Activated CD4-positive, alpha-beta T cell treated with anti-CD3 and anti-CD28 coated beads, Interleukin-2, amount 50 U/mL, for 4 hours (primary cell): ENCODE measurements at regions not wholly inside any gene's neighbourhood (a gene's known extent, or its start where the extent isn't known, plus 50 kb on each side); places are given as distances from the start of the nearest gene placed in this dataset.

Experiments
- DNase-seq, 2 experiments: peaks; one replicate each; pipeline ENCODE4 v3.0.0-alpha.2; 2020

DNA sequence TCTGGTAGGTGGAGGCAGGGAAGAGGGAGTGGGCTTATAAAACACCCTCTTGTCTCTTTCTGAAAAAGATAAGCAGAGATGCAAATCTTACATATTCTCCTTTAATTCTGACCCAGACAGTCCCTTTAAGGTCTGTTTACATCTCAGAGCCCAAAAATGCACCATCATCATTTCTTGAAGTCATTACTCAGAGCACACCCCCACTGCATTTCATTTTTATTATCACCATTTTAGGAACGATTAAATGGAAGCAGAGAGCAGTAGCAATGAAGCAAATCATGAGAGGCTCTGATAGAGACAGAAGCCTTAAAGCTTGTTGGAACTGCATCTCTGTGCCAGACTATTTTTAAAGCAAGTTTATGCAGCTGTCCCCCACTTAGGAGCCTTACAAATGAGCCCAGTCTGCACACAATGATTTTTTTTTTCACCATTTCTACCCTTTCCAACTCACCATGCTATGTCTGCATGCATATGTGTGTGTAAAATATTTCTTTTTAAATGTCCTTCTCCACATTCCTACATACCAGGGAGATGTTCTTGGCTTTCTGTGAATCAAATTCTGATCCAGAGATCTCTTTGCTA lies 311.0 kb downstream of the GRIN2B start:
- no peak for DNase-seq

DNA sequence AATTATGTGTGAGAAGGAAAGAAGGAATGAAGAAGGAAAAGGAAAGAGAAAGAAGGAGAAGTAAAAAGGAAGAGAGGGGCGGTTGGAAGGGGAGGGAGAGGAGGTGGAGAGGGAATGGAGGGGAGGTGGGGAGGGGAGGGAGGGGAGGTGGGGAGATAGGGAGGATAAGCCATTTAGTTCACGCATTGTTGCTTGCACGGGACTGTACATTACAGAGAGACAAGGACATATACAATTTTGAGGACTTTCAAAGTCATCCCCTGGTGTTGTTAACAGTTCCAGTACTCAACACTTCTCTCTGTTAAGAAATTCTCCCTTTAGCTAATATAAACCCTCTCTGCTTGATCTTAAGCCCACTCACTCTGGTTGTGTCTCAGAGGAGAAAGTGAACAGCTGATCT lies 312.5 kb downstream of the GRIN2B start:
- DNase-seq, result no peak

DNA sequence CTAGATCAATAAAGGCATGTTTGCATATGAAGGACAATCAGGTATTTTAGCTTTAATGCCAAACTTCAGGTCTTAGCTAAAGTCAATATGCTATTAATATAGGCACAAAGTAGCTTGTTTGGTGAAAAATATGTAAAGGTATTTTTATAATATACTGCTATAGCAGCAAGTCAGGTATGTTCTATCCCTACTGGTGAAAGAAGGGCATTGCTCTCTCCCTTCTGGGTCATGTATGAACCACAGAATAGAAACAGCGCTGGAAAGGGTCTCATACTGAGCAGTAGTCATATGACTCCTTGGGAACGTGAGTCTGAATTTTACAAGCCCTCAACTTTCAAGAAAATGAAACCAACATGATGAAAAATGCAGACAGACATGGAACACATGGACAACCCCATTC lies 314.6 kb downstream of the GRIN2B start:
- DNase-seq, result no peak

DNA sequence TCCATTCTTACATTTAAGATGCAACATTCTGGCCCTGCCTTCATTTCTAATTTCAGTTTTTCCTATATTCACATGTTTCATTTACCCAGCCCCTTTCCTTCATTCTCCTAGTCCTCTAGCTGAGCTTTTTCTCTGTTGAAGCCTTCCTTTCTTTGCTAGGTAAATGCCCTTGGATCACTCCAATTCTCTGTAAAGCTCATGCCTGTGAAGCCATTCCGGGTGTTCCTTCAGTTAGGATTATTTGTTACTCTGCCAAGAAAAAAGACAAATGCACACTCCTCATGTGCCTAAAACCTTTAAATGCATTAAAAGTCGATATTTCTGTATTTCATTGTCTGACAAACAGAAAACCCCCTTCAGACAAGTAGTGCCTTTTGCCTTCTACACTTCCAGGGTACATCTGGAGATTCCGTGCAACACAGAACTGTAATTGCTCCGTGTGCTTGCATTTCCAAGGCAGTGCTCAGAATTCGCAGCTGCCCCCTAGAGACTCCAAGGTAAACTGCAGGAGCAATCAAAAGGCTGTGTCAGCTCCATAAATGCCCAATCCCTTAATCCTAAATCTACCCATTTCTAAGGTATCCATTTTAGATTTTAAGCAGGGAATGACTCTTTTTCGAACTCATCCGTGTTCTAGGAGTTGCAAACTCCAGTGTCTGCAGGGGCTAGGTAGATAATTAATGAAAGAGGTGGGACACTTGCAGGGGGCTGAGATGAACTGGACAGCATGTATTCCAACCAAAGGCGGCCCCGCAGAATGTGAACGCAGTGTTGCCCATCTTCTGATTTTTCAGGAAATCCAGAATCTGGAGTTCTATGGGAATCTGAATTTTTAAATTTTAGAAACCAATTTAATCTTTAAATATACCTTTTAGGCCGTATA lies 320.2 kb downstream of the GRIN2B start:
- peak in 1 of 2 experiments; percentile 1 for DNase-seq

DNA sequence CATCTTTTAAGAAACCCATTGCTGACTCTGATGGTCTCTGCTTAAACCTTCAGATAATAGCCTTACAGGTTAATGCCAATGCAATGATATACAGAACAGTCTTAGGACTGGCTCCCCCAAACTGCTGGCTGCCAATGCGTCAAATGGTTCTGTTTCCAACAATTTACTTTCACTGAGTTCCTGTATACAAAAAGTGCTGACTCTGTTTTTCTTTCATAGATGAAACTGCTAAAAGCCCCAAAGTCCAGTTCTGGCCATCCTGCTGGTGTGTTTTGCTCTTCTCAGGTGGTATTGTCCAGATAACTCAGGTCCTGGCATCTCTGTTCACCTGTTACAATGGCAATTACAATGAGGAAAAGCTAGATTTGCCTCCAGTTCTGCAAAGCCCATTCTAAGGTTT lies 326.9 kb downstream of the GRIN2B start:
- DNase-seq, result no peak

DNA sequence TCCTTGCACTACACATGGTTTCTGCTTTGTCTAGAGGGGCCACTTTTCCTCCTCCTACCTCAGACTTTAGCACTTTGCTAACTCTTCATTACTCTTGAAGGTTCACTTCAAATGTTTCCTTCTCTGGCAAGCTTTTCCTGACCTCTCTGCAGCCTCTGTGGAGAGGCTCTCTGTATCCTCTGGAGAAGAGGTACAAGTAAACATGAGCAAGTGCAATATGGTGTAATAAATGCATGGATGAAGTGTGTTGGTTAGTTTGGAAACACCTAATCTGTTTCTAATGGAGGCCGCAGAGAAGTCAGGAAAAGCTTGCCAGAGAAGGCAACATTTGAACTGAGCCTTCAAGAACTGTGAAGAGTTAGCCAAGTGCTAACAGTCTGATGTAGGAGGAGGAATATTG lies 329.3 kb downstream of the GRIN2B start:
- no peak for DNase-seq

DNA sequence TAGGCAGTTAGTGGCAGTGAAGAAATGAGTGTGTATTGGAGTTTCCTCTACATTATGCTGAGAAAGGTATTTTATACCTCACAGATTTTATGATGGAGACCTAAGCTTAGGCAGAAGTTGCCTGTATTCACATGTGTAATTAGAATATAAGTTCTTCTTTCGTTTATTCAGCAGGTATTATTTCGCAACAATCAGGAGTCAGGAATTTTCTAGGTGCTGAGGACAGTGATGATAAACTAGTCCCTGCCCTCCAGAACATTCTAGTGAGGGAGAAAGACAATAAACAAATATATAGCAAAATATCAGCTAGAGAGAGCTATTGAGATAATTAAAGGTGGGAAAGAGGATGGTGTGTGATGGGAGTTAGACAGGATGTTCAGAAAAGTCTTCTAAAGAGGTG lies 345.7 kb downstream of the GRIN2B start:
- DNase-seq, result no peak

DNA sequence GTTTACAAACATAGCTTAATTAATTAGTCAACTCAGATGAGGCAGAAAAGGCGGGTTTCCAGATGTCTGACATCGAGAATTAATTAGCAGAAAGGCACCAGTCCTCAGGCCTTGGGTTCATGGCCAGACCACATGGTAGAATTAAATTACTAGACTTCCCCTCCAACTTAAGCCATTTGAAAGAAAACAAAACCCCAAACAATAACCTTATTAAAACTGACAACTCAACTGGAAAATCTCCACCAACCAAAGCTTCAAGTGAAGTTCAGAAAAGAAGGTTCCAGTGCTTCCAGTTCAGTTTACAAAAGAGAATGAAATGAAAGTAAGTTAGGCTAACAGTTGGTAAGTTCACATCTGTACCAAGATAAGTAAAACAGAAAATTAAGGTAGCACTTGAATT lies 349.5 kb downstream of the GRIN2B start:
- no peak for DNase-seq

DNA sequence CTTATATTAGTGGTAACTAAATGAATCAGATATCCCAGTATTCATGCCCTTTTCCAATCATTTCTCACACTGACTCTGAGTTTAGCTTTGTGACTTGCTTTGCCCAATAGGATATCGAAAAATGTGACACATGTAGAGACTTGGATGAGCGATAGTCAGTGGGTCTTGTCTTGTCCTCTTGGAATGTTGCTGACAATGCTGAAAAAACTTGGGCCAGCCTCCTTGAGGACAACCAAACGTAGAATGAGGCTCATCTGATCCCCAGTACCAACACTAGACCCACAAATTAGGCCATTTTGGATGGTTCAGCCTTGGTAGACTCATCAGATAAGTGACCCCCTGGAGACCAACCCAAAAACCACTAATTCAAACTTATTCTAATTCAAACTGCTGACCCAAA lies 351.0 kb downstream of the GRIN2B start:
- DNase-seq, result no peak

DNA sequence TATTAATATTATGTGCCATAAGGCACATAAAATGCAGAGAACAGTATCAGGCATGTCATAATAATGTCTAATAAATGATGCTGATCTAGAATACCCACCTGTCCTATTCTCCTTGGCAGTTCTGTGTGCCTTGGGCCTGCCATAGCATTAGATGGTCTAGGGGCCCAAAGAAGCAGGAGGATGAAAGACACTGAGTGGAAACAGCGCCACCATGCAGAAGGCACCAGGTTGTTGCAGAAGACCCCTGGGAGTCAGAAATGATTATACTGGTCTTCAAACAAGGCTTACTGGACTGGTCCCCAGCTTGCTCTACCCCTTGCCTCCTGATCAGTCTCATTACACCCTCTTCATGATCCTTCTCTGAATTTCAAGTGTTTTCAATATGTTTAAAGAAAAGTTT lies 353.3 kb downstream of the GRIN2B start:
- no peak for DNase-seq

DNA sequence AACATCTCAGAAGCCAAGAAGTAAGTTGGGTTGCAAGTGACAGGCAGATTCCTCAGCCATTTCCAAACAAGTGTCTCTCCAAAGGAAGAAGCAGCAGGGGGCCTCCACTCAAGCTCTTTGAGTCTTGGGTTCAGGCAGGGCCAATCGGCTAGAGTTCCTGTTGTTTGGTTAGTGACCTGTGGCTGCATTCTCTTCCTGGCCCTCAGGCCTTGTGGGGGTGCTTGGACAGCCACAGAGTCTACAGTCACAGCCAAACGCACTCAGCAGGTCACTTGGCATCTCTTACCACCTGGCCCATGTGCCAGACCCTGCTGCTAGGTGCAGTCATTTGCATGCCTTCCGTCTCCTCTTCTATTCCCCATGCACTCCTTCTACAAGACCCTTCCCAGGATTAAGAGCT lies 353.9 kb downstream of the GRIN2B start:
- no peak for DNase-seq

DNA sequence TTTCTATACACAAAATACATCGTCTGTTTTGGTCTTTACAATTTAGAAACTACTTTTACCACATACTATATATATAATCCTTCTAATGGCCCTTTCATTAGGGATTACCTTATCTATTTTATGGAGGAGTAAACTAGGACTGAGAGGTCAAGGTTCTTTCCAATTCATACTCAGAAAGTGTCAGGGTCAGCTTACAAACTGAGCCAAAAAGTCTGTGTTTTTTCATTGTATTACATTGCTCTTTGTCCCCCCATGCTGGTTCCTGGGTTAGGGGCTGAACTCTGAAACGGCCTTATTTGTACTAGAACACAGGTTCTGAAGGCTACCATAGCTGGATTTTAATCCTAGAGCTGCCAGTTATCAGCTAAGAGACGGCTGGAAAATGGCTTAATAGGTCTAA lies 368.1 kb downstream of the GRIN2B start:
- DNase-seq, result no peak

DNA sequence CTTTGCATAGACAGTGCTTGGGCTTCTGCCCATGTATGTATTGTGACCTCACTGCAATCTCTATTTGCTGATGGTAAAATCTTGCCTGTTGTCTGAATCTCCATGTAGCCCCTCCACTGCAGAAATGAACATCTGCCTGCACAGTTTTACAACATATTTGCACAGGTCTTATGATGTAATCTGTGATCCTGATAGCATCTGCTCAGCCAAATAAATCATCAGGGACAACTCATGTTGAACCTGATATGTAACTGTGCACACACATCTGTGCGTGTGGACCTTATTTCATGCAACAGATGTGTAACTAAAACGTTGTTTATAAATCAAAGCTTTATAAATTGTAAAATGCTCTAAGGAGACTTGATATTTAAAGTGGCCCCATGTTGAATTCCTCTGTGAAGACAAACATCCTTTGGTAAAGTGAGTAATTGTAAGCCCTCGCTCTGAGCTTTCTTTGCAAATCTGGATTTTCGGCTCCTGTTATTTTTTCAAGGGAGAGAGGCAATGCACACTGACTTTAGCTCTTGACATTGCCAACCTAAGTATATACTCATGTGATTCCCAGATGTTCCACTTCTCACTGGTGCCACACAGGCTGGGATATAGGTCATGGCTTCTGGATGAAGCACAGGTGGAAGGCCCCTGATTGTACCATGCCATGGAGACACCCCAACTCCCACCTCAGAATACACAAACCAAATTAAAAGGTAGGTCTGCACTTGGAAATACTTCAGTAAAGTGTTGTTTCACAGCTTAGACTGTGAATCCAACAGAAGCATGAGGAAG lies 371.3 kb downstream of the GRIN2B start:
- DNase-seq, result no peak

DNA sequence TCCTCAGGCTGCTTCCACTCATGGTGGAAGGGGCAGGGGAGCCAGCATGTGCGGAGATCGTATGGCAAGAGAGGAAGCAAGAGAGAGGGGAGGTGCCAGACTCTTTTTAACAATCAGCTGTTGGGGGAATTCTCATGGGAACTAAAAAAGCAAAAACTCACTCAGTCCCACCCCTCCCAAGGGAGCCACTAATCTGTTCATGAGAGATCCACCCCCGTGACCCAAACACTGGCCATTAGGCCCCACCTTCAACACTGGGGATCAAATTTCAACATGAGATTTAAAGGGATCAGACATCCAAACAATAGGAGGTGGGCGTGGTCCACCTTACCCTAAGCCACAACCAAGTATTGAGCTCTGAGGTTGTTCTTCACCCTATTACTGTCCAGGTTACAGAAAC lies 375.1 kb downstream of the GRIN2B start:
- no peak for DNase-seq

DNA sequence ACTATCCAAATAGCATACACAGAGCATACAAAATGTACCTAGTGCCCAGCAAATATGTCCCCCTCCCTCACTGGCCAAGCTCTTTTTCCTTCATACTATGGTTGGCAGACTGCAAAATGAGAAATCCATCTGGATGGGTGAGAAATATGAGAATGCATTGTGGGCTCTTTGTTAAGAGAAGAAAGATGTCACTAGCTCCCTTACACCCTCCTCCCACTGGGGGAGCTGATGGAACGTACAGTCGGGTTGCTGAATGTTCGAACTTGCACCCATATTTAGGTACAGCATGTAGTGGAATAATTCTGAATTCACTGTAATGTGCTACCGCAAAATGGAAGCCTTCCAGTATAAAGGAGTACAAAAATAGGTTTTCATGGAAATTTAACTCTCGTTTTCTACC lies 377.4 kb downstream of the GRIN2B start:
- DNase-seq, result no peak

DNA sequence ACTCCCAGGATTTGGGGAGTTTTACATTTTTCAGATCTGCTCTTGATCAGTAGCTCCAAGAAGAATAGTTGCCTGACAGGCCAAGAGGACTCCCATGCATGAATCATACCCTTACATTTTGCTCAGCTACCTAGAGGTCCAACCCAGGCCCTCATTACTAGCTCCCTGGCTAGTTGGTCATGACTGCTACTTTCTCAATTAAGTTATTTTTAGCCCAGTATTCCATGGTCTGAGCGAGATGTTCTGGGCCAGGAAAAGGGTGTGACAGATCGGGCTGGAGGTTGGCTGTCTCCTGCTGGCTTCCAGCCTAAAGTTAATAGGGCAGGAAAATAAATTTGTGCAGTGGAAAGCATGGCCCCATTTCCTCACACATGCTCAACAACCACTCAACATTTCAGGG lies 379.2 kb downstream of the GRIN2B start:
- no peak for DNase-seq

DNA sequence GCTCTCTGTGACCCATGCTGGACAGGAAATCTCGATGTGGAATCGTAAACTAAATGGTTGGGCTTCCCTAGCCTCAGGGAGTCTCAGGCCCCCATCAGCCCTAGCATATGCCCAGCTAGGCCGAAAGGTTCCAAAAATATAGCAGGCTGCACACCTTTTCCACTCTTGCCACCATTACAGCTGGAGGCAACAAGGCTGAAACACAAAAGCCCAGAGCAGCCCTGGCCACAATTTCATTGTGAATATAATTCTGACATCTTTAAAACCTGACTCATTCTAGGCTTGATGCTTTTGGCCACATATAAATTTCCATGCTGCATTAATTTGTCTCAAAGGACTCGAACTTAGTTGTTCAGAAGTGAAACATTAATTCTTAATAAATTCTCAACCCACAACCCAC lies 382.2 kb downstream of the GRIN2B start:
- no peak for DNase-seq

DNA sequence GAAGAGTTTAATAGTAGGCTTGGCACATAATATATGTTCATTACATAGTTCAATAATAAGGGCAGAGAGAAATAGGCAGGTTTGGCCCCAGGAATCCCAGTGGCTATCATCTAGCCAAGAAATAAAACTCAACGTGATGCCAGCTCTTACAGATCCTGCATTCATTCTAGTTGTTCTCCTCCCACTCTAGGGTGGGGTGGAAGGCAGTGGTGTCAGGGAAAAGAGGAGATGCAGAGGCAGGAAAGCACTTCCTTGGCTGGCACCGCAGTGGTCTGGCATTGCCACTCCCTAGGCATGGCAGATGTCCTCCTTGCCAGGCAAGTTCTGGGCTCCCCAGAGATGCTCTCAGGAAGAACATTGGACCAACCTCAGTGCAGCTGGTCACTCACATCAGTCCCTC lies 383.6 kb downstream of the GRIN2B start:
- no peak for DNase-seq

DNA sequence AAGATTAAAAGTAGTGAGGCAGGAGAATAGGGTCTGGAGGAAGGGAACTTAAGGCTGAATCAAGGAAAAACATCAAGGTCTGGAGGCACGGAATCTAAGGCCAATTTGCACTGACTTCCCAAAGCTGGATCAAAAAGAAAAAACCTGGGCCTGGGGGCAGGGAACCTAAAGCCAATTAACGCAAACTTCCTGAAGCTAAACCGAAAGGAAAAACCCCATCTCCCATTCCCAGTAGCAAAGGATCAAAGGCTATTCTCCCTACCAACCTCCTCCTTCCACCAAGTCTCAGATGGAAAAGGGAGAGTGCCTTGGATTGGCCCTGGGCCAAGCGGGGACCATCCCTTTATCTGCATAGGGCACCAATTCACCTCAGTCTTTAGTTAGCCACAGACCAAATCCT lies 384.2 kb downstream of the GRIN2B start:
- no peak for DNase-seq

DNA sequence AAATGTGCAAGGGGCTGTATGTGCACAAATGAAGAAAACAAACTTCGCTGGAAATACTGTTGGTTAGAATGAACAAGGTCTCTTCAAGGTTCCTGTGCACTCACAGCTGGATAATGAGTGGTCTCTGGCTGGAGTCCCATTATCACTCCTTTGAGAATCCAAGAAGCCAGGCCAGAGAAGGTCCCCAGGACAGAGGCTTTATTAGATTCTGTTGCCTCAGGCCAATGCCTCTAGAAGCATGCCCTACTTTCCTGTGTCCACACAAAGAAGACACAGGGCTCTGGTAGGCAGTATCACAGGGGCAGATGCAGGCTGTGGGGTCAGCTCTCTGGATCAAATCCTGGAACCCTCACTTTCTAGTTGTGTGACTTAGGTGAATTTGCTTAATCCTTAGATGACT lies 384.7 kb downstream of the GRIN2B start:
- DNase-seq, result no peak

DNA sequence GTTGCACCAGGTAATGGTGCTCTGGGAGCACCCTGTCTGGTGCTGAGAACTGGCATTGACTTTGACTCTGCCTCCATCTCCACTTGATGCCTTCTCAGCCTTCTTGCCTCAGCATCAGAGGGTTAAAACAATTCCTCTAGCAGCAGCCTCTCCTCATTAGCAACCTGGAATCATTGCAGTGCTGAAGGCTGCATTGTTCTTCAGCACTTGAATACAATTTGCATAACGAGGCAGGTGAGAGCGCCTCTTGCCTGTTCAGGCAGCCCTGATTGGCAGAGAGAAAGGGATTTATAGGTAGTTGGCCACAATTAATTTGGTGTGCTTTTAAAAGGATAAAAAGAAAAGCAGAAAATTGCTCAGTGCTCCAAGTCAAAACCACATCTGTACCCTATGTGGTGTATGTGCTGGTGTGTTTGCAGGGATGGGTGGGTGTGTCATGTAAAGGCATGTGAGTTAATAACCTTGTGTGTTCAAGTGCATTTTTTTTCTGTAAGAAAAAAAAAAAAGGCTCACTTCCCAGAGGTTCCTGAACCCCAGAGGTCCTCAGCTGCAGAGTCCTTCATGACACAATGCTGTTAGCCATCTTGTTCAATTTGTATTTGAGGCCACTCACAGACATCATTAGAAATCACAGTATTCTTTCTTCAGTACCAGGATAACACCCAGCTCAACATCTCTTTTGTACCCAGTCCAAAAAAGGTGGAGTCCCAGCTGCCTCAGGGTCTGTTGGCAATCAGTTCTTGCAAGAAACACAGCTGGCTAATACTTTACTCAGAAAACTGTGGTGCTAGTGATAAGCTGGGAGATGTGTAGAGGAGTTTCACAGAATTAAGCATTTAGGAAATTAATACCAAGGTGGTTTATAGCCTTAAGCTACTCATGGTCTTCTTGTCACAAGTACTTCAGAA lies 385.6 kb downstream of the GRIN2B start:
- no peak for DNase-seq

DNA sequence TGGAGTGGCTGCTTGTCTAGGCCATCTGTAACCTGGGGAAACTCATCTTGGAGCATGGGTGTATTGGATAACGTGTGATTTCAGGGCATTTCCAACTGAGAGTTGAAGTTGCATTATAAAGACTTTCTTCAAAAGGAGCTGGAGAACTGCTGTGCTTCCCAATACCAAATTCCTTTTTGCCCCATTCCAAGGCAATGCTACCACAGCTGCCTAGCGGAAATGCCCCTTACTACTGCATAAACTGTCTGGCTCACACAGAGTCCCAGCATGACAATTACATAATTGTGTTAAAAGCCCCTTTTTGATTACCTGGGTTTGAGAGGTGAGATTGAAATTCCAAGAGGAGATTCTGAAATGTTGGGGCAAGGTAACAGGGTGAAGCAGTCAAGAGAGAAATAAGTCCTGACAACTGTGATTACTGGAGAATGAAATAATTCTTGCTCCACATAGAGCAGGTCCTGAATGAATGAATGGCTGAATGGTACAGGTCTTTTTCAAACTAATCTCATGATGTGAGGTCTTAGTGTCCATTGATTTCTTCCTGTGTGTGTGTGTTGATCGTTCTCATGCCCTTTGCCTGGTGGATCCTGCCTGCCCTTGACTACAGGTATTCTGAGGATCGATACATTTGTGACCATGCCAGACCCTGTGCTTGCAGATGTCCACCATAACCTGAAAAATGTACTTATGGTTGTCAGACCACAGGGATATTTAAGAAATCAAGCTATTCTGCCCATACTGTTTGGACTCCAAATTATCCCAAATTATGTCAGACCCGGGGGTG lies 386.5 kb downstream of the GRIN2B start:
- DNase-seq, result no peak
